ENCODE measurements at regions not wholly inside any gene's neighbourhood (a gene's known extent, or its start where the extent isn't known, plus 50 kb on each side); places are given as distances from the start of the nearest gene placed in this dataset.

DNA sequence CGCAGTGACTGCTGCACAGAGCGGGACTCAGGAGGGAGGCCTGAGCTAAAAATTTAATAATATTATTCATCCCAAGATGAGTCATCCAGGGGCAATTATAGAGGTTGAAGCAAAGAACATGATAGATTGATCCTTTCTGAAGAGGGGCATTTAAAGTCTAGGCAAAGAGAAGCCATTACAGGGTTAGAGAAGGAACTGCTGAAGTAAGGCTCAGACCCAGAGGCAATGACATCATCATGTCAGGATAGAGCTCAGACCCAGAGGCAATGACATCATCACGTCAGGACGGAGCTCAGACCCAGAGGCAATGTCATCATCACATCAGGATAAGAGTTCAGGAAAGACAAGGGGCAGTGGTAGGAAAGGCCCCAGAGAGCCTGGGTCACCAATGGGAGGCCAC lies 184.0 kb downstream of the TMEM18 start:
- TF ChIP-seq REST (IDR thresholded peaks at IDR 0.05; ENCODE audit: insufficient read depth in 1 of 2, low read depth in 2 of 2, low read length in 2 of 2) (no peak), POLR2AphosphoS5 (IDR thresholded peaks at IDR 0.05; ENCODE audit: low read depth, low read length) (no peak), SIN3A (IDR thresholded peaks at IDR 0.05; ENCODE audit: borderline replicate concordance, insufficient read depth, low read length) (no peak), TAF1 (IDR thresholded peaks at IDR 0.05; ENCODE audit: borderline replicate concordance, insufficient read depth, low read length) (no peak)

Data from PFSK-1 (cell line).